HFFc6 (cell line): ENCODE measurements at regions not wholly inside any gene's neighbourhood (a gene's known extent, or its start where the extent isn't known, plus 50 kb on each side); places are given as distances from the start of the nearest gene placed in this dataset.

ENCODE experiments used
- DNase-seq: peaks from one replicate; pipeline ENCODE4 v3.0.0-alpha.2; 2018
- H3K27ac Mint-ChIP-seq: 2 replicates; pipeline ENCODE4 v1.8.0; 2020; ENCODE audit warnings: mild to moderate bottlenecking, mixed read lengths
- H3K27me3 Mint-ChIP-seq: 2 replicates; pipeline ENCODE4 v1.8.0; 2021; ENCODE audit warnings: mild to moderate bottlenecking, moderate library complexity, mixed read lengths; ENCODE audit not compliant: insufficient read depth
- H3K36me3 Mint-ChIP-seq: 2 replicates; pipeline ENCODE4 v1.8.0; 2021; ENCODE audit warnings: low read depth, mixed read lengths
- H3K4me1 Mint-ChIP-seq: 2 replicates; pipeline ENCODE4 v1.8.0; 2020; ENCODE audit warnings: low read depth, mixed read lengths
- H3K4me3 Mint-ChIP-seq: 2 replicates; pipeline ENCODE4 v1.8.0; 2020; ENCODE audit warnings: mild to moderate bottlenecking, moderate library complexity, mixed read lengths
- H3K9me3 Mint-ChIP-seq: 2 replicates; pipeline ENCODE4 v1.8.0; 2020; ENCODE audit warnings: mild to moderate bottlenecking, mixed read lengths
- CTCF ChIP-seq: fragments of 200-600 bp; sonication (generic); IDR thresholded peaks from 2 replicates; pipeline ENCODE4 v1.5.0; 2021; ENCODE audit warnings: antibody characterized with exemption, mild to moderate bottlenecking

DNA sequence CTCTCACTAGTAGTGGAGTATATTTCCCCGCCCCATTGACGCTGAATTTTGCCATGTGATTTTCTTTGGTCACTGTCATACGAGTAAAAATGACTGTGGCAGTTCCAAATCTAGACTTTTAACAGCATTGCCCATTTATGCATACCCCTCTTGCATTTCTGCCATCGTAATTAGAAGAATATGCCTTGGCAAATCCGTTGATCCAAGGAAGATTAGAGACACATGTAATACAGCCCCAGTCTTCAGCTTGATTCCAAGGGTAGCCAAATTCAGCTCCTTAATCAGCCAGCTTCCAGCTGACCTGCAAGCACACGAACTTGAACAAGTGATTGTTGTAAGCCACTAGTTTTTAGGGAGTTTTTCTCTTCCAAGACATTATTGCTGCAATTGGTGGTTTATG lies 290.3 kb upstream of the ADAMTS5 start:
- Mint-ChIP-seq H3K27ac (no peak overlapping the region), H3K36me3 (peaks cover 3% of the 10 kb centered on the region; the same call in 1 of the 2 replicates), H3K27me3 (no peaks in the 10 kb centered on the region; the same call in none of the 2 replicates), H3K9me3 (no peaks in the 10 kb centered on the region), H3K4me1 (no peaks in the 10 kb centered on the region), H3K4me3 (no peak overlapping the region)
- no peak for TF ChIP-seq CTCF
- DNase-seq, result no peak

GRCh38 chr21:27251752-27252151 lies 284.9 kb upstream of the ADAMTS5 start:
- Mint-ChIP-seq H3K4me1 (peaks cover 6% of the 10 kb centered on the region), H3K36me3 (no peaks in the 10 kb centered on the region), H3K4me3 (no peak overlapping the region), H3K9me3 (no peaks in the 10 kb centered on the region), H3K27ac (no peak overlapping the region), H3K27me3 (no peaks in the 10 kb centered on the region)
- DNase-seq, result no peak
- TF ChIP-seq CTCF, result no peak

- Mint-ChIP-seq H3K36me3 (no peaks in the 10 kb centered on the region), H3K4me1 (peaks cover 19% of the 10 kb centered on the region), H3K27ac (no peak overlapping the region), H3K27me3 (no peaks in the 10 kb centered on the region), H3K9me3 (no peaks in the 10 kb centered on the region), H3K4me3 (no peak overlapping the region)
- no peak for DNase-seq
- no peak for TF ChIP-seq CTCF
These were observed 283.5 kb upstream of the ADAMTS5 start for GRCh38 chr21:27250366-27250765.

- Mint-ChIP-seq H3K27me3 (no peaks in the 10 kb centered on the region), H3K4me1 (peaks cover 33% of the 10 kb centered on the region), H3K36me3 (no peaks in the 10 kb centered on the region), H3K27ac (no peak overlapping the region), H3K4me3 (no peak overlapping the region), H3K9me3 (no peaks in the 10 kb centered on the region)
- no peak for DNase-seq
- TF ChIP-seq CTCF, result no peak
These were observed 281.9 kb upstream of the ADAMTS5 start for GRCh38 chr21:27248814-27249213.

DNA sequence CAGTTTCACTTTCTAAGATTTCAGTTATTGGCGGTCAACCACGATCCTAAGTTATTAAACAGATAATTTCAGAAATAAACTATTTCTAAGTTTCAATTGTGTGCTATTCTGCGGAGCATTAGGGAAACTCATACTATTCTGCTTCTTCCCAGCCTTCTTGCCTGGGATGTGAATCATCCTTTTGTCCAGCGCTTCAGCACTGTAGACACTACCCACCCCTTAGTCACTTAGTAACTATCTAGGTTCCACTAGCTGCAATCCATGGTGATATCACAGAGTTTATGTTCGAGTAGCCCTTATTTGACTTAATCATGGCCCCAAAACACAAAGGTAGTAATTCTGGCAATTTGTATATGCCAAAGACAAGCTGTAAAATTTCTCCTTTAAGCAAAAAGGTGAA lies 279.9 kb upstream of the ADAMTS5 start:
- Mint-ChIP-seq H3K27ac (peak overlapping the region; percentile 32), H3K4me1 (peaks cover 36% of the 10 kb centered on the region), H3K9me3 (no peaks in the 10 kb centered on the region), H3K36me3 (no peaks in the 10 kb centered on the region), H3K4me3 (peak overlapping the region; percentile 47), H3K27me3 (no peaks in the 10 kb centered on the region)
- no peak for TF ChIP-seq CTCF
- DNase-seq, result peak; percentile 70

GRCh38 chr21:27244776-27245175 lies 277.9 kb upstream of the ADAMTS5 start:
- no peaks in the 10 kb centered on the region; the same call in 1 of the 2 replicates for H3K27me3 Mint-ChIP-seq
- H3K36me3 Mint-ChIP-seq, result no peaks in the 10 kb centered on the region
- no peaks in the 10 kb centered on the region for H3K9me3 Mint-ChIP-seq
- H3K27ac Mint-ChIP-seq, result no peak overlapping the region
- no peak overlapping the region for H3K4me3 Mint-ChIP-seq
- DNase-seq, result no peak
- H3K4me1 Mint-ChIP-seq, result peaks cover 36% of the 10 kb centered on the region
- no peak for TF ChIP-seq CTCF
